GM18505 (cell line): ENCODE measurements at regions not wholly inside any gene's neighbourhood (a gene's known extent, or its start where the extent isn't known, plus 50 kb on each side); places are given as distances from the start of the nearest gene placed in this dataset.

ENCODE experiments used
- ATAC-seq: cut with Tn5 transposase; IDR thresholded peaks from one replicate; pipeline ENCODE4 v1.9.1; 2021; ENCODE audit not compliant: unreplicated experiment
- POLR2A ChIP-seq: IDR thresholded peaks from 4 replicates; pipeline ENCODE4 v1.6.1; 2011; ENCODE audit warnings: borderline replicate concordance; ENCODE audit not compliant: insufficient read depth, insufficient read length; ENCODE audit errors: extremely low read depth

GRCh38 chr18:56326336-56327072 lies 311.9 kb downstream of the TXNL1 start:
- no peak for ATAC-seq
- no peak for TF ChIP-seq POLR2A

GRCh38 chr18:56323673-56324072 lies 314.7 kb downstream of the TXNL1 start:
- no peak for ATAC-seq
- no peak for TF ChIP-seq POLR2A

GRCh38 chr18:56322406-56322805 lies 316.0 kb downstream of the TXNL1 start:
- TF ChIP-seq POLR2A = no peak
- ATAC-seq = no peak

GRCh38 chr18:56321470-56321869 lies 316.9 kb downstream of the TXNL1 start:
- no peak for TF ChIP-seq POLR2A
- ATAC-seq = no peak

- peak; percentile 47 for ATAC-seq
- TF ChIP-seq POLR2A = no peak
These were observed 318.4 kb downstream of the TXNL1 start for GRCh38 chr18:56319953-56320352.

GRCh38 chr18:56316727-56317126 lies 321.7 kb downstream of the TXNL1 start:
- ATAC-seq = no peak
- TF ChIP-seq POLR2A = no peak

GRCh38 chr18:56315363-56315762 lies 323.0 kb downstream of the TXNL1 start:
- TF ChIP-seq POLR2A = no peak
- no peak for ATAC-seq

GRCh38 chr18:56314396-56314795 lies 324.0 kb downstream of the TXNL1 start:
- no peak for TF ChIP-seq POLR2A
- no peak for ATAC-seq

GRCh38 chr18:56312551-56313335 lies 325.6 kb downstream of the TXNL1 start:
- ATAC-seq = no peak

GRCh38 chr18:56309104-56309503 lies 329.3 kb downstream of the TXNL1 start:
- no peak for TF ChIP-seq POLR2A
- no peak for ATAC-seq

More at GRCh38 chr18:56312551-56313335, 325.6 kb downstream of the TXNL1 start:
- no peak for TF ChIP-seq POLR2A

- no peak for ATAC-seq
- no peak for TF ChIP-seq POLR2A
These were observed 330.8 kb downstream of the TXNL1 start for GRCh38 chr18:56307354-56308170.

- no peak for TF ChIP-seq POLR2A
- ATAC-seq = no peak
These were observed 331.6 kb downstream of the TXNL1 start for GRCh38 chr18:56306797-56307196.

GRCh38 chr18:56305583-56305982 lies 332.8 kb downstream of the TXNL1 start:
- no peak for TF ChIP-seq POLR2A

GRCh38 chr18:56302156-56302555 lies 336.2 kb downstream of the TXNL1 start:
- no peak for TF ChIP-seq POLR2A
- no peak for ATAC-seq

More at GRCh38 chr18:56305583-56305982, 332.8 kb downstream of the TXNL1 start:
- no peak for ATAC-seq

GRCh38 chr18:56299740-56300139 lies 338.7 kb downstream of the TXNL1 start:
- TF ChIP-seq POLR2A = no peak
- no peak for ATAC-seq
